ENCODE measurements at regions not wholly inside any gene's neighbourhood (a gene's known extent, or its start where the extent isn't known, plus 50 kb on each side); places are given as distances from the start of the nearest gene placed in this dataset.
"Not testable (repeated sequence)": the region's sequence is repeated elsewhere in the genome, so short reads cannot be mapped to it uniquely, and the experiment has no call there.

GRCh38 chr15:77877869-77878577 is 199.5 kb downstream of the TBC1D2B start:
- no peak for DNase-seq

GRCh38 chr15:77876107-77876820 is 201.2 kb downstream of the TBC1D2B start:
- DNase-seq: not testable (repeated sequence)

GRCh38 chr15:77875066-77875721 is 202.3 kb downstream of the TBC1D2B start:
- peak; percentile 69 for DNase-seq

DNA sequence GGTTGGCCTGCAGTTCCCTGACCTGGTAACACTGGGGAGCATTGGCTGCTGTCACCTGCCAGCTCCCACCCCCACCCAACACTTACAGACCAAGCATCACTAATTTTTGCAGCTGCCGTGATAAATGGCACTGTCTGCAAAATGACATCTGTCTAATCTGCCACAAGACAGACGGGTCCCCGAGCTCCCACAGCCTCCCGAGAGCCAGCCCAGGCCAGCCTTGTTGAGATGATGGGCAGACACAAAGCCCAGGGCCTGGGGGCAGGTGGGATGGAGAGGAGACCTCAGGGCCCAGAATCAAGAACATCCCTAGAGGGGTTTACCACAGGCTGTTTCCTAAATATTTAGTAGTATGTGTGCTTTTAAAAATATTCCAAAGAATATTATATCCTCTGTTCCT is 203.4 kb downstream of the TBC1D2B start:
- no peak for DNase-seq

DNA sequence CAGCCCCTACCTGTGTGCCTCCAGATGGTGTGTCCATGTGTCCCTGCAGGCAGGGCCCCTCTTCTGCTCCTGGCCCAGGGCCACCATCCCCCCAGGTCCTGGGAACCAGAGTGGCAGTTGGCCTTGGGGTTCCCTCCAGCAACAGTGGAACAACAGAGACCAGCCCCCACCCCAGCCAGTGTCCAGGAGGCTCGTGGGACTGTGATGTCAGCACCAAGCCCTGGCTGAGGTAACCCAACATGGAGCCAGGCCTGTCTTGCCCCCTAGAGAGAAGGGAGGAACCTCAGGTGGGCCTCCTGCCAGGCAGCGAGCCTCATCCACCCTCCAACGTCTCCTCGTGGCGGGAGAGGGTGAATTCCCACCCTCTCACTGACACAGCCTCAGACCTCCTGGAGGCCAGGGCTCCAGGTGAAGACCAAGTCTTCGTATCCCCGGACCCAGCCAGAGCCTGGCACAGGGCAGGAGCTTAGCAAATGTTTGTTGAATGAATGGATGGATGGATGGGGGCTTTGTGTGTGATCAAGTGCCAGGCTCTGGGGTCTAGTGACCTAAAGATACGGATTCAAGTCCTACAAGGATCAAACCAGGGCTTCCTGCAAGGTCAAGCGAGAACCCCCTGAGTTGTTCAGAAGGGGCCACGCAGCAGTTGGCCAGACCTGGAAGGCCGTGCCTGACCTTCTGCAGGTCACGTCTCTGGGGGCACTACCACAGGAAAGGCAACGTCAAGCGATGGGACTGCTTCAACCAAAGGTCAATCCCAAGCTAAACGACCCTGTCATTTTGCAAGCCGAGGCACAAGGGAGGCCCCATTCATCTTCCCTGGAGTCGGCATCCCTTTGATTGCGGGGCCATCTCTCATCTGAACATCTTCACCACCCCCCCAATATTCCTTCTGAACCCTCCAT is 204.7 kb downstream of the TBC1D2B start:
- not testable (repeated sequence) for DNase-seq

GRCh38 chr15:77871852-77872371 is 205.6 kb downstream of the TBC1D2B start:
- DNase-seq: no peak

GRCh38 chr15:77870195-77871065 is 207.1 kb downstream of the TBC1D2B start:
- DNase-seq: peak; percentile 41

- no peak for DNase-seq
Measured at GRCh38 chr15:77869021-77869895, 208.3 kb downstream of the TBC1D2B start.

DNA sequence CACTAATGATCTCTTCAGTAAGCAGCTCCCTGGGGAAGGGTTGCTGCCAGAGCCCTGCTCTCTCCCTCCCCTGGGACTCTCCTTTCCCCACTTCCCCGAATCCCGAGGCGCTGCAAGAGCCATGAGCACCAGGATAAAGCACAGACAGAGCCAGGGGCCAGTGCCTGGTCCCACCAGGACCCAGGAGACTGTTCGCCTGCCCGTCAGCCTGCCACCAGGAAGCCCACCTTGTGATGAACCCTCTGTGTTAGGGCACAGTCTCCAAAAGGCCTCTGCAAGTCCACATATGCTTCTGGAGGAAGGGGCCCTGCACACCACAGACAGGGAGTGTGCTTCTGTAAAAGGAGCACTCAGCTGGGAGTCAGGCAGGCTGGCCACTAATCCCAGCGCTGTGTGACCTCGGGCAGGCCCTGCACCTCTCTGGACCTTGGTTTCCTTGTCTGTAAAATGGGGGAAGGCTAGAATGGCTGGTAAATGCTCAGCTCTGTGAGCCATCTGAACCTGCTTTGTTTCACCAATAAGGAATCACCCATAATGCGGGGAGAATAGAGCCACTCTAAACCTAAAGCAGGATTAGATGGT is 209.4 kb downstream of the TBC1D2B start:
- not testable (repeated sequence) for DNase-seq

DNA sequence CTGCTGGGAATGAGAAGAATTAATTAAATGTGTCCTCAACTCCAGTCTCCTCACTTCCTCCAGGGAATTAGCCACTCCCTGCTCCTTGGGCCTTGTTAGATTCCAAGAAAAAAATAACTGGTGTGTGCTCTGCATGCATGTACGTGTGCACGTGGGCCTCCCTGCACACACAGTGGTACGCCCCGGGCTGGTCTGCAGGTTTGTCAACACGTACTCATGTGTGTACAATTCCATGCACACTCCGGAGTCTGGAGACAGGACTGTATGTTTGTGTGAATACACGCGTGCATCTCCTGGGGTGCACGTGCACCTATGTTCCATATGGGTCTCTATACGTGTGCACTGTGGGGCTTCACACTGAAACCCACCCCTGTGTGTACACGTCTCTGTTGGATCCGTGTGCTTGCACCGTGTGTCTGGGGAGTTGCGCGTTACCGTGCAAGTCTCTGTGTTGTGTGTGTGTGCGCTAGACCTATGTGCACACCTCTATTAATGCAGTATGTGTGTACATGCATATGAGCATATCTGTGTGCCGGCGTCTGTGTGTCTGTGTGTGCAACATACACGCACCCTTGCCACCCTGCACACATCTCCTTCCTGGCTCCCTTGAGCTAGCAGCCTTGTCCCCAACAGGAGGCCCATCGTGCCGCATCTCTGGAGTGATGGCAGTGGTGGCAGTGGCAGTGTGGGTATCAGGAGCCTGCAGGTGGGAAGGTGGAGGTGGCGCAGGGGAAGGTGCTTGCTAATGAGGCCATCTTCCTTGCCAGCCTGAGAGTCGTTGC is 210.1 kb downstream of the TBC1D2B start:
- DNase-seq: no peak

GRCh38 chr15:77866596-77867125 is 210.8 kb downstream of the TBC1D2B start:
- no peak for DNase-seq

- DNase-seq: no peak
Measured at GRCh38 chr15:77866186-77866585, 211.3 kb downstream of the TBC1D2B start.

DNA sequence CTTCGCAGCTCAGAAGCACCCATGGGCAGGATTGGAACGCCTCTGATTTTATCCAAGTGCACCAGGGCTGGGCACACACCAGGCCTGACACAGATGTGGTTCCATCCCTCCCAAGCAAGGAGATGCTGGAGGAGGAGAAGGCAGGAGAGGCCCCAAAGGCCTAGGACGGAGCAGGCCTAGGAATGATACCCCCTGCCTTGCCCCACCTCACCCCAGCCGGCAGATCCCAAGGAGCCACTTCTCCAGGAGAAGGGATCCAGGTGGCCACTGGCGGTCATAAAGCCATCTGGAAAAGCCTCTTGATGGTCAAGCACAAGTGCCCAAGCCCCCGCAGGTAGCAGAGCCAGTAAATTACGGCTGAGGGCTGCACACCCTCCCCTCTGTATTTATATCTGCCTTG is 211.8 kb downstream of the TBC1D2B start:
- no peak for DNase-seq

GRCh38 chr15:77865106-77865610 is 212.4 kb downstream of the TBC1D2B start:
- DNase-seq: no peak

- no peak for DNase-seq
Measured at GRCh38 chr15:77864211-77865105, 213.1 kb downstream of the TBC1D2B start.

GRCh38 chr15:77863491-77864105 is 213.9 kb downstream of the TBC1D2B start:
- DNase-seq: no peak

GRCh38 chr15:77862651-77863104 is 214.8 kb downstream of the TBC1D2B start:
- DNase-seq: no peak
